Esophagus muscularis mucosa (tissue), 3 donors: ENCODE measurements at regions not wholly inside any gene's neighbourhood (a gene's known extent, or its start where the extent isn't known, plus 50 kb on each side); places are given as distances from the start of the nearest gene placed in this dataset.

Experiments used
- POLR2A ChIP-seq: fragments of 450-650 bp; IDR thresholded peaks from one replicate; pipeline ENCODE4 v1.6.1; 2017; ENCODE audit warnings: antibody characterized with exemption, moderate library complexity, mild to moderate bottlenecking, low read depth
- TF ChIP-seq, protein P1 (sequence below), 3 experiments: fragments of 200-600 bp in 2 of 3; fragments of 450-650 bp in 1 of 3; sonication (generic) in 2 of 3; IDR thresholded peaks; one replicate each; pipeline ENCODE4 v1.5.1; 2017 to 2019; ENCODE audit warnings: antibody characterized with exemption in 3 of 3, mild to moderate bottlenecking in 2 of 3, moderate library complexity in 1 of 3

DNA sequence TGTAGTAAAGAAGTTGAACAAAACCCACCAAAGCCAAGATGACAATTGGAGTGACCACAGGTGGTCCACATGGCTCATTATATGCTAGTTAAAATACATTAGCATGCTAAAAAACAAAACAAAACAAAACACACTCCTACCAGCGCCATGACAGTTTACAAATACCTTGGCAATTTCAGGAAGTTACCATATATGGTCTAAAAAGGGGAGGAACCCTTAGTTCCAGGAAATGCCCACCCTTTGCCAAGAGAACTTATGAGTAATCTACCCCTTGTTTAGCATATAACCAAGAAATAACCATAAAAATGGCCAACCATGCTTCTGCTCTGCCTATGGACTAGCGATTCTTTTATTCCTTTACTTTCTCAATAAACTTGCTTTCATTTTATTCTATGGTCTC lies 979.1 kb upstream of the POT1 start:
- TF ChIP-seq POLR2A: no peak
- TF ChIP-seq, protein P1, sequence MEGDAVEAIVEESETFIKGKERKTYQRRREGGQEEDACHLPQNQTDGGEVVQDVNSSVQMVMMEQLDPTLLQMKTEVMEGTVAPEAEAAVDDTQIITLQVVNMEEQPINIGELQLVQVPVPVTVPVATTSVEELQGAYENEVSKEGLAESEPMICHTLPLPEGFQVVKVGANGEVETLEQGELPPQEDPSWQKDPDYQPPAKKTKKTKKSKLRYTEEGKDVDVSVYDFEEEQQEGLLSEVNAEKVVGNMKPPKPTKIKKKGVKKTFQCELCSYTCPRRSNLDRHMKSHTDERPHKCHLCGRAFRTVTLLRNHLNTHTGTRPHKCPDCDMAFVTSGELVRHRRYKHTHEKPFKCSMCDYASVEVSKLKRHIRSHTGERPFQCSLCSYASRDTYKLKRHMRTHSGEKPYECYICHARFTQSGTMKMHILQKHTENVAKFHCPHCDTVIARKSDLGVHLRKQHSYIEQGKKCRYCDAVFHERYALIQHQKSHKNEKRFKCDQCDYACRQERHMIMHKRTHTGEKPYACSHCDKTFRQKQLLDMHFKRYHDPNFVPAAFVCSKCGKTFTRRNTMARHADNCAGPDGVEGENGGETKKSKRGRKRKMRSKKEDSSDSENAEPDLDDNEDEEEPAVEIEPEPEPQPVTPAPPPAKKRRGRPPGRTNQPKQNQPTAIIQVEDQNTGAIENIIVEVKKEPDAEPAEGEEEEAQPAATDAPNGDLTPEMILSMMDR (IDR thresholded peaks at IDR 0.05): no peak
